Rectal smooth muscle tissue (tissue), 1 donor: ENCODE measurements at regions not wholly inside any gene's neighbourhood (a gene's known extent, or its start where the extent isn't known, plus 50 kb on each side); places are given as distances from the start of the nearest gene placed in this dataset.

Experiments used
- H3K27ac ChIP-seq: one replicate; pipeline ENCODE4 v1.7.0; 2013; ENCODE audit warnings: low read depth, low read length, inconsistent platforms
- H3K27me3 ChIP-seq: one replicate; pipeline ENCODE4 v1.7.0; 2013; ENCODE audit warnings: low read length; ENCODE audit not compliant: control insufficient read depth, insufficient read depth
- H3K36me3 ChIP-seq: one replicate; pipeline ENCODE4 v1.7.0; 2013; ENCODE audit warnings: low read length; ENCODE audit not compliant: control insufficient read depth, insufficient read depth
- H3K4me1 ChIP-seq: one replicate; pipeline ENCODE4 v1.7.0; 2013; ENCODE audit warnings: low read length; ENCODE audit not compliant: control insufficient read depth, insufficient read depth
- H3K4me3 ChIP-seq: one replicate; pipeline ENCODE4 v1.7.0; 2013; ENCODE audit warnings: low read length
- H3K9ac ChIP-seq: one replicate; pipeline ENCODE4 v1.7.0; 2013; ENCODE audit warnings: low read length

DNA sequence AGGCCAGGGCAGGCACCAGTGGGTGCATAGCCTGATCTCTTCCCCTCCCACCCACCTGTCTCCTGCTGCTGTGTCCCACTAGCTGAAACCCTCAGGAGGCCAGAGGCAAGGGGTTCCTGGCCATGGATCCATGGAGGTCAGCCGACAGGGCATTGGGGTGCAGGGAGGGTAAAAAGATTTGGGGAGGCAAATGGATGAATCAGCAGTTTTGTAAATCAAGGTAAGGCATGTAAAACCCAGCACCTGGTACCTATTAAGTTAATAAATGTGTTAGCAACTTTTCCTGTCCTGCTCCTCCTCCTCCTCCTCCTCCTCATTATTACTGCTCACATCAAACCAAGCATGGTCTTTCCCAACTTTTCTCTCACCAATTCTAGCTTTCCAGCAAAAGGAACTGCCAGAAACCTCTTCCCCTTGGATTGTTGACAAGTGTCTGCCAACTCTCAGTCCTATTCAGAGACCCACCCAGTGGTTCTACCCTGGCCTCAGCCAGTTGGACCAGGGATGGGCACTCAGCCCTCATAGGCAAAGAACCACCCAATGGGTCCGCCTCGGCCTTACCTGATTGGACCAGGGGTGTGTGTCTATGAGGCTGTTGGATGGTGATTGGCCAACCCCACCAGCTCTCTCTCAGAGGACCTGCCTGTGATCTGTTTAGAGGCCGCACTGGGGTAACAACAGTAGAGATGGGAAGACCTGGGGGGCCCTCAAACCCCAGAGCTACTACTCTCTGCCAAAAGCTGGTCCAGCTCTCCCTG lies 155.7 kb upstream of the GSC start:
- no peak overlapping the region for H3K9ac ChIP-seq
- H3K27me3 ChIP-seq: no peaks in the 10 kb centered on the region
- no peak overlapping the region for H3K27ac ChIP-seq
- no peaks in the 10 kb centered on the region for H3K36me3 ChIP-seq
- H3K4me3 ChIP-seq: no peak overlapping the region
- H3K4me1 ChIP-seq: no peaks in the 10 kb centered on the region

DNA sequence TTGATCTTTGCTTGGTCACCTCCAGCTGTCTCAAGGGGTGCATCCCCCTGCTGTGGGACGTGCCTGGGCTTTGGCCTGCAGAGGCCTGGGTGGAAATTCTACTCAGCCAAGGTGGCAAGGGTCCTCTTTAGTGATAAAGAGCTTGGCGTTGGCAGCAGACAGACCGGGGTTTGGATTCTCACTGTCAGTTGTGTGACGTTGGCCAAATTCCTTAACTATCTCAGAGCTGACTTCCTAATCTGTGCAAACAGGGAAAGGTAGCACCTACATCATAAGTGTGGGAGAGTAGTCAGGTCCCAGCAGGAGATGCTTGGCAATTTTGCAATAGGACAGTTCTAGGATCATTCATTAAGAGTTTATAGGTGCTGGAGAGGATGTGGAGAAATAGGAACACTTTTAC lies 154.3 kb upstream of the GSC start:
- Histone ChIP-seq H3K4me3 (no peak overlapping the region), H3K27ac (no peak overlapping the region), H3K4me1 (no peaks in the 10 kb centered on the region), H3K36me3 (no peaks in the 10 kb centered on the region), H3K9ac (no peak overlapping the region), H3K27me3 (no peaks in the 10 kb centered on the region)

DNA sequence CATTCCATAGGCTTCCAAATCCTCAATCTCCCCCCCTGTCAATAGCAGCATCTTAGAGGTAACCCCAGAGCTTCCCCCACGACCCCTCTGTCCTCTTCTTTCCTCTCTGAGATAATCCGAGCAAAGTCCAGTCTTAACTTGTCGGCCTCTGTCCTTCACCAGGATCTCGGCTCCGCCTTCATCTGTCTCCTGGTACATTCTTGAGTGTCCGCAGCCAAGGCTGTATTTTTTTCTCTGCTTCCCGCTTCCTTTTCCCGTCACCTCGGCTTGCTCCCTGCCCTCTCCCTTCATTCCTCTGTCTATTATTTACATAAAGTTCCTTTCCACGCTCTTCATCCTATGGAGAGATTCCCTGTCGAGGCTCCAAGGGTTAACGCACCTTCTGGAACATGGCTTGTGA lies 153.9 kb upstream of the GSC start:
- no peak overlapping the region for H3K27ac ChIP-seq
- H3K9ac ChIP-seq: no peak overlapping the region
- H3K4me1 ChIP-seq: no peaks in the 10 kb centered on the region
- H3K36me3 ChIP-seq: no peaks in the 10 kb centered on the region
- no peaks in the 10 kb centered on the region for H3K27me3 ChIP-seq
- H3K4me3 ChIP-seq: no peak overlapping the region

GRCh38 chr14:94922595-94923239 lies 152.8 kb upstream of the GSC start:
- no peaks in the 10 kb centered on the region for H3K4me1 ChIP-seq

GRCh38 chr14:94921882-94922585 lies 152.1 kb upstream of the GSC start:
- Histone ChIP-seq H3K27me3 (no peaks in the 10 kb centered on the region), H3K36me3 (no peaks in the 10 kb centered on the region), H3K27ac (peak overlapping the region; percentile 2)

More at GRCh38 chr14:94922595-94923239, 152.8 kb upstream of the GSC start:
- Histone ChIP-seq H3K9ac (no peak overlapping the region), H3K27ac (no peak overlapping the region), H3K4me3 (no peak overlapping the region), H3K36me3 (no peaks in the 10 kb centered on the region), H3K27me3 (no peaks in the 10 kb centered on the region)

GRCh38 chr14:94921456-94921855 lies 151.5 kb upstream of the GSC start:
- H3K9ac ChIP-seq: no peak overlapping the region
- H3K27me3 ChIP-seq: no peaks in the 10 kb centered on the region
- no peaks in the 10 kb centered on the region for H3K36me3 ChIP-seq
- no peaks in the 10 kb centered on the region for H3K4me1 ChIP-seq
- no peak overlapping the region for H3K4me3 ChIP-seq
- H3K27ac ChIP-seq: no peak overlapping the region

More at GRCh38 chr14:94921882-94922585, 152.1 kb upstream of the GSC start:
- Histone ChIP-seq H3K4me1 (no peaks in the 10 kb centered on the region), H3K4me3 (no peak overlapping the region), H3K9ac (no peak overlapping the region)

- Histone ChIP-seq H3K36me3 (no peaks in the 10 kb centered on the region), H3K27me3 (no peaks in the 10 kb centered on the region), H3K9ac (no peak overlapping the region), H3K4me1 (no peaks in the 10 kb centered on the region), H3K4me3 (no peak overlapping the region), H3K27ac (no peak overlapping the region)
Observed at GRCh38 chr14:94919896-94920295, 150.0 kb upstream of the GSC start.

GRCh38 chr14:94918896-94919295 lies 149.0 kb upstream of the GSC start:
- Histone ChIP-seq H3K9ac (no peak overlapping the region), H3K27ac (no peak overlapping the region), H3K27me3 (no peaks in the 10 kb centered on the region), H3K36me3 (no peaks in the 10 kb centered on the region), H3K4me3 (no peak overlapping the region), H3K4me1 (no peaks in the 10 kb centered on the region)

GRCh38 chr14:94917041-94917600 lies 147.2 kb upstream of the GSC start:
- no peaks in the 10 kb centered on the region for H3K4me1 ChIP-seq
- no peak overlapping the region for H3K4me3 ChIP-seq
- no peak overlapping the region for H3K9ac ChIP-seq
- no peak overlapping the region for H3K27ac ChIP-seq
- no peaks in the 10 kb centered on the region for H3K27me3 ChIP-seq
- H3K36me3 ChIP-seq: no peaks in the 10 kb centered on the region

DNA sequence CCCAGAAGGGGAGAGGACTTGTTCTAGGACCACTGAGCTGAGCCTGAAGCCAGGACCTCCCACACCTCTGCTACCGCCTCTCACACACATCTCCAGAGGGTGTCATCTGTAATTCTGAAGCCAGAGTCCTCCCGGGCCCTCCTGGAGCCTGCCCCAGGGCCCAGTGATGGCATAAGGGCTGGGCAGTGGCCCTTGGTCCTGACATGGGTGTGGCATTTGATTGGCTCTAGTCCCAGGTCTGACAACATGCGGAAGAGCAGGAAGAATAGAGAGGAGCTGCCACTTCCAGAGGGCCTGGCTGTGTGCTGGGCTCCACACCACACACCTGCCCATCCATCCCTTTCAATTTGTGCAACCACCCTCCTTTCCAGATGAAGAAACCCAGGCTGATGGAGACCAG lies 144.3 kb upstream of the GSC start:
- Histone ChIP-seq H3K4me3 (no peak overlapping the region), H3K27ac (no peak overlapping the region), H3K9ac (no peak overlapping the region), H3K4me1 (no peaks in the 10 kb centered on the region), H3K36me3 (no peaks in the 10 kb centered on the region), H3K27me3 (no peaks in the 10 kb centered on the region)

DNA sequence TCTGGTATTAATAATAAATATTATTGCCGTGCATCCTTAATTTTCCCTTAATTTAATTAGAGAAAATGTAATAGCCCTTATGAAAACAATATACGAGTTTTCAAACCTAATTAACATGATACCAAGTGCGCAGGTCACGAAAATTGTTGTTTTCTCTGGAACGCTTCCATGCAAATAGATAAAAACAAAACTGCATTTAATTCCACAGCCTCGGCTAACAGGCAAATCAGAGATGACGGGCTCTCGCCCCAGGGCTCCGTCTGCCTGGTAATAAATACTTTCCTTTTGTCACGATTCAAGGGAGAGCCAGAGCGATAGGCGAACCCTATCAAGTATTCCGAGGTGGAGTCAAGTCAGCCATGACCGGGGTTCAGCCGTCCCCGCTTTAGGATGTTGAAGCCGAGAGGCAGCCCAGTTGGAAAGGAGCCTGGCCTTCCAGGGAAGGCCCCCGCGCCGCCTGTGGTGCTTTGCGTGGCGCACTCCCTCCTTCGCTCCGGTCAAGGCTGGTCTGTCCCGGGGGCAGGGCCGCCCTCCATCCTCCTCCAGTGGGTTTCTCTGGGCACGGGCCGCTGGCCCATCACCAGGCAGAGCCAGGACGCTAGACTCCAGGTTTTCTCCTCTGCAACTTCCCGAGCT lies 137.8 kb upstream of the GSC start:
- Histone ChIP-seq H3K9ac (no peak overlapping the region), H3K4me3 (no peak overlapping the region), H3K27me3 (peaks cover 2% of the 10 kb centered on the region), H3K4me1 (no peaks in the 10 kb centered on the region), H3K36me3 (no peaks in the 10 kb centered on the region), H3K27ac (no peak overlapping the region)

GRCh38 chr14:94906991-94907587 lies 137.2 kb upstream of the GSC start:
- Histone ChIP-seq H3K4me3 (no peak overlapping the region), H3K36me3 (no peaks in the 10 kb centered on the region), H3K4me1 (no peaks in the 10 kb centered on the region), H3K9ac (no peak overlapping the region), H3K27ac (no peak overlapping the region), H3K27me3 (peaks cover 2% of the 10 kb centered on the region)
